AG09309 (cell line): ENCODE measurements at regions not wholly inside any gene's neighbourhood (a gene's known extent, or its start where the extent isn't known, plus 50 kb on each side); places are given as distances from the start of the nearest gene placed in this dataset.
A peak's percentile ranks its signal among the peaks of the same experiment; 100 is the strongest.

Experiments
- DNase-seq: peaks from one replicate; pipeline ENCODE4 v3.0.0-alpha.2; 2010; ENCODE audit warnings: low read depth
- H3K4me3 ChIP-seq: 2 replicates; pipeline ENCODE4 v1.5.1; 2011; ENCODE audit warnings: mild to moderate bottlenecking, low read depth, low read length, moderate library complexity; ENCODE audit not compliant: control insufficient read depth
- CTCF ChIP-seq: IDR thresholded peaks from 2 replicates; pipeline ENCODE4 v1.5.1; 2011; ENCODE audit warnings: mild to moderate bottlenecking, low read depth, low read length, inconsistent platforms; ENCODE audit not compliant: insufficient read depth, control insufficient read depth; ENCODE audit errors: missing control alignments

DNA sequence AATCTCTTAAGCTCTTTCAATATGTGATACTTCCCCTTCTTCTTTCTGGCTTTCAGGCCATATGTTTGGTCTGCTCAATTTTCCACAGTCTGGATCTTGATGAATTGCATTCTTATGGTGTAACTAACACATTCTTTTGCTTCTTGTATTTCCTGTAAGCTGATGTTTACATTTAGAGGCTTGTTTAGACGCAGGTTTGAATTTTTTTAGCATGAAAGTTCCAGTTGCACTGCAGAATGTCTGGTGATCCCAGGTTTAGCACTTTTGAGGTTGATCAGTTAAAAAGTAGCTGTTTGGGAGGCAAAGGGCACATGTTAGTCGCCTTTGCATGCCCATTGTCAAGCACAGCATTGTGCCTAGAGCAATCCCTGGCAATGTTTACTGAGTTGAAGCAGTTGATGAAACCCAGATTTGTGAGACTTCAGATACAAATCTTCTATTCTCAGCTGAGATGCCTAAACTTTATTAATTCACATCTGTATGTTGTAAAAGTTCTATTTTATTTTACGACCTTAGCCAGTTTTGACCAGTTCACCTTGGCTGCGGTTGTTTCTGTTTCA, 59.6 kb upstream of the SPATA31C2 start:
- DNase-seq, result peak; percentile 80
- TF ChIP-seq CTCF, result no peak
- H3K4me3 ChIP-seq, result 0 out of 2 replicates have a peak overlapping the region, but pooled peaks have one; percentile 1

GRCh38 chr9:88197016-88197415, 58.7 kb upstream of the SPATA31C2 start:
- DNase-seq, result peak; percentile 39
- H3K4me3 ChIP-seq, result no peak overlapping the region
- TF ChIP-seq CTCF, result no peak

- DNase-seq, result no peak
- no peak overlapping the region for H3K4me3 ChIP-seq
Observed at GRCh38 chr9:88196142-88196790, 58.0 kb upstream of the SPATA31C2 start.

DNA sequence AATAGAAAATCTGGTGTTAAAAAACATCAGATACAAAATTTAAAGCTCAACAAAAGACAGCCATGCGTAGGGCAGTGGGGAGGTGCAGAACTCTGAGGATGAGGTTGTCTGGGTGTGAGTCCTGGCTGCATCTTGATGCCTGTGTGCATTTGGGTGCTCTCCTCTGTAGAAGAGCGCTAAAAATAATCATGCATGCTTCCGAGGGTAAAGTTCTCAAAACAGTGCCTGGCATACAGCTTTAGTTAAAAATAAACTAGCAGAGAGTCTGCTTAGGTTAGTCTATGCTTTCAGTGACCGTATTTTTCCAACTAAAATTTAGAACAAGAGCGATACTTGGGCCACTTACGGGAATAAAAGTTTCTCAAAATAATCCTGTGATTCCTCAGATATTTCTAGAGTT, 55.5 kb upstream of the SPATA31C2 start:
- no peak for DNase-seq
- no peak for TF ChIP-seq CTCF
- no peak overlapping the region for H3K4me3 ChIP-seq

More at GRCh38 chr9:88196142-88196790, 58.0 kb upstream of the SPATA31C2 start:
- no peak for TF ChIP-seq CTCF

DNA sequence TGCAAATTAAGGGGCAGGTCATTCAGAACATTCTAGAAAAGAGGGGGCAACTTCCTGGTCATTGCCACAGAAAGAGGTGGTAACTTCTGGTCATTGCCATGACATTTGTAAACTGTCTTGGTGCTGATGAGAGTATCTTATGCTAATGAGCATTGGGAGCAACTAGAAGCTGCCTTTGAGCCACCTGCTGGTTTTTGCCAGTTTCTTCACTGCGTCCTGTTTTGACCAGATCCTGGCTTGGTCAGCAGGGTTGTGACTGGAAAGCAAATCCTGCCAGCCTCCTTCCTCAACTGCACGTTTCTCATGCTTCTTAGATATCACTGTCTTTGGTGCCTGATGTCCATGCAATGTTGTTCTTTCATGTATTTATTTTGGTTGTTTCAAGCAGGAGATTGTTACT, 53.2 kb upstream of the SPATA31C2 start:
- no peak for TF ChIP-seq CTCF
- no peak overlapping the region for H3K4me3 ChIP-seq
- no peak for DNase-seq

GRCh38 chr9:88189371-88189770, 51.1 kb upstream of the SPATA31C2 start:
- no peak overlapping the region for H3K4me3 ChIP-seq
- no peak for TF ChIP-seq CTCF
- no peak for DNase-seq
